GM10266 (cell line): ENCODE measurements at regions not wholly inside any gene's neighbourhood (a gene's known extent, or its start where the extent isn't known, plus 50 kb on each side); places are given as distances from the start of the nearest gene placed in this dataset.

ENCODE experiments used
- DNase-seq: peaks from one replicate; pipeline ENCODE4 v3.0.0; 2012; ENCODE audit errors: extremely low spot score
- TF ChIP-seq, protein P1 (sequence below): IDR thresholded peaks from 2 replicates; pipeline ENCODE4 v1.5.1; 2012; ENCODE audit warnings: mild to moderate bottlenecking, low read depth; ENCODE audit not compliant: control insufficient read depth, insufficient read depth; ENCODE audit errors: missing control alignments

DNA sequence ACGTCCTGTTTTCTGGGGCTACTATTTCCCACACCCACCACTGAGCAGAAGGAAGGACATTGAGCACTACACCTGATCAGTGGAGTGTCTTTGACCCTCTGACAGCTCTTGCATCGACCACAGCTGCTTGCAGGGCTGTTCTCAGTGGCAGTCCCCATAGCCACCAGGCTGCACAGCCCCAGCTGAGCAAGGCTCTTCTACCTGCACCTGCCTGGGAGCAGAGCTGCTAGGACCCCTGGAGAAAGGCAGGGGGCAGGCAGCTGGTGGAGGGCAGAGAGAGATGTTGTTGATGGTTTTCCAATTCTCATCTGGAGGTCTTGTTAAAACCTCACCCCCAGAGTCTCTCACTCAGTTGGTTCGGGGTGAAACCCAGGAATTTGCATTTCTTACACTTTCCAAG is 361.8 kb upstream of the ZNF507 start:
- TF ChIP-seq, protein P1, sequence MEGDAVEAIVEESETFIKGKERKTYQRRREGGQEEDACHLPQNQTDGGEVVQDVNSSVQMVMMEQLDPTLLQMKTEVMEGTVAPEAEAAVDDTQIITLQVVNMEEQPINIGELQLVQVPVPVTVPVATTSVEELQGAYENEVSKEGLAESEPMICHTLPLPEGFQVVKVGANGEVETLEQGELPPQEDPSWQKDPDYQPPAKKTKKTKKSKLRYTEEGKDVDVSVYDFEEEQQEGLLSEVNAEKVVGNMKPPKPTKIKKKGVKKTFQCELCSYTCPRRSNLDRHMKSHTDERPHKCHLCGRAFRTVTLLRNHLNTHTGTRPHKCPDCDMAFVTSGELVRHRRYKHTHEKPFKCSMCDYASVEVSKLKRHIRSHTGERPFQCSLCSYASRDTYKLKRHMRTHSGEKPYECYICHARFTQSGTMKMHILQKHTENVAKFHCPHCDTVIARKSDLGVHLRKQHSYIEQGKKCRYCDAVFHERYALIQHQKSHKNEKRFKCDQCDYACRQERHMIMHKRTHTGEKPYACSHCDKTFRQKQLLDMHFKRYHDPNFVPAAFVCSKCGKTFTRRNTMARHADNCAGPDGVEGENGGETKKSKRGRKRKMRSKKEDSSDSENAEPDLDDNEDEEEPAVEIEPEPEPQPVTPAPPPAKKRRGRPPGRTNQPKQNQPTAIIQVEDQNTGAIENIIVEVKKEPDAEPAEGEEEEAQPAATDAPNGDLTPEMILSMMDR = no peak
- DNase-seq = no peak

DNA sequence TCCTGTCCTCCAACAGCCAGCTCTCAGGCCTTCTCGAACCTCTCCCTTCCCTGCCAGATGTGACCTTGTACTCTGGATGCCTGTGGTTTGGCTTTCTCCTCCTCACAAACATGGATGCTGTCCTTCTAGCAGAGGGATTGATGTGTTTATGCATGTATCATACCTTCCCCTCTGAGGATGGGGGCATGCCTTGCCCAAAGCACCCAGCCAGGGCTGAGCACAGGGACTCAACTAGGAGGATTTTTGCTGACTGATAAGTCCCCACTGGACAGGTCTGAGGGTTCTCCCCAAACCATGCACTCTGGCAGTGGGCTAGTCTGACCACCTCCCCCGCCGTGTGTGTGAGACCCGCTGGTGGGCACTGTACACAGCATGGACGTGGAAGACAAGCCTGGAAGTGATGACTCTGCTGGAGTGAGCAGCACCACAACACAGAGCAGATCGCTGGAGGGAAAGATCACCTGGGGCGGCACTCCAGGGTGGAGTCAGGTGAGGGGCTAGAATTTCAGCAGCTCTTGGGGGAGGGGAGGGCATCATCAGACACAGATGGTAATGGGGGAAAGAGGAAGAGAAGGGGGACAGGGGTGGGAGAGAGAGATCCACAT is 360.3 kb upstream of the ZNF507 start:
- no peak for DNase-seq
- TF ChIP-seq, protein P1 = no peak

DNA sequence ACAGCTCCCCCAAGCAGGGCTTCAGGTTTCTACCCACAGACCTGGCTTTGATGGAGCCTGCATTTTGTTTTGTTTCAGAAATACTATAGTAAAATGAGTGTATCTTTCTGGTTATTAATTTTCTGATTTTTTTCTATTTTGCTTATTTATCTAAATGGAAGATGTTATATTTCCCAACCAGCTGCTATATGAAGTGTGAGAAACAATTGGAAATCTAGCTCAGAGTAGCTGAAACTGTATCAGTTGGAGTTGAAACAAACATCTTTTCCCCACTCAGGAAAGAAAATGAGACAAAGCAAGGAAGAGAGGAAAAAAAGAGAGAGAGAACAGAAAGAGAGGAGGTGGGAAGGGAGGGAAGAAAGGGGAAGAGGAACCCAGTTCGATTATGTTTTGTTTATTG is 358.5 kb upstream of the ZNF507 start:
- no peak for DNase-seq
- TF ChIP-seq, protein P1 = no peak

DNA sequence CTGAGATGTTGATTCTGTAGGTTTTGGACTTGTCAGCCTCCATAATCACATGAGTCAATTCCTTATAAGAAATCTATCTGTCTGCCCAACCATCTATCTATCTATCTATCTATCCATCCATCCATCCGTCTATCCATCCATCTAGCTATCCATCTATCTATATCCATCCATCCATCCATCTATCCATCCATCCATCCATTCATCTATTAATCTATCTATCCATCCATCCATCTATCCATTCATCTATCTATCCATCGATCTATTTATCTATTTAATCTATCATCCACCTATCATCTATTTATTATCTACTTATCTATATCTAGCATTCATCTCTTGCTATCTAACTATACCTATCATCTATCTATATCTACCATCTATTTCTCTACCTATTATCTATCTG is 357.2 kb upstream of the ZNF507 start:
- DNase-seq = no peak

DNA sequence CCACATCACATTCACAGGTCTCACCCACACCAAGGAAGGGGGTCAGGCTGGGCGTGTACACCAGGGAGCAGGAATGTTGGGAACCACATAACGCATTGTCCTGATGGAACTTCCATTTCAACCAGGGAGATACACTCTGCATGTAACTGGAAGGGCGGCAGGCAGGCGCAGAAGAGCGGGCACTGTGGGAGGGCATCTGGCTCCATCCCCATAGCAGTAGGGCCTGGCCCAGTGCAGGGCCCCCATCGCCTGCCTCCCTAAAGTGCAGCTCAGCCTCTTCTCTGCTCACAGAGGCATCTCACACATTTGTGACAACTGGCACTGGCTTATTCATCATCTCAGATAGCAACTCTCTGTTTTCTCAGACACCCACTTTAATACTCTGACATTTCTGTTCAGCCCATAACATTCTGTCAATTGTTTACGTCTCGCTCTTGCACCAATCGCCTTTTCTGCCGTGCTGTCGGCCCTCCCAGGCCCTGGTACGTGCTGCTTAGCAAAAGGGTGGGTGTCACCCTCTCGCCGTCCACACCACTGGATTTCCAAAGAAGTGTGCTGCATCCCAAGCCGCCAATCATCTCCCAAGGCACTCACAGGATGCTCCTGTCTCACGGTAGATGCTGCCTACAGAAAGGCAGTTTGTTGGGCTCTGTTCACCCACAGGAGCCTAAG is 353.3 kb upstream of the ZNF507 start:
- TF ChIP-seq, protein P1 = no peak
- DNase-seq = no peak

More for the DNA sequence above, 357.2 kb upstream of the ZNF507 start:
- TF ChIP-seq, protein P1 = no peak

DNA sequence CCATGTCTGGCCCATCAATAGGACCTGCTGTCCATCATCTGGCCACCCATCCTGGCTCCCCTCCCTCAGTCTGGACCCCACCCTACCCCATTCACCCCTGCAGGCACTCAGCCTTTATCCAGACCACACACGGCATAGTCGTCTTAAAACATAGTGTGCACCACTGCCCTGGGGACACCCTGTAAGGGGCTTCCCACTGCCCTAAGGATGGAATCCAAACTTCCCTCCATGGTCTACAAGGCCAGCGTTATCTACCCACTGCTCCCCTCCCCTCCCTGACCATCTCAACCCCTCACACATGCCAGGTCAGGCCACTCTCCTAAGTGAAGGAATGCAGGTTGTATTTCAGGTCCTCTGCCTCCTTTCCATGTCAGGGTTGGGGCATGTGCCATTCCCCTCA is 352.7 kb upstream of the ZNF507 start:
- TF ChIP-seq, protein P1 = no peak
- no peak for DNase-seq

DNA sequence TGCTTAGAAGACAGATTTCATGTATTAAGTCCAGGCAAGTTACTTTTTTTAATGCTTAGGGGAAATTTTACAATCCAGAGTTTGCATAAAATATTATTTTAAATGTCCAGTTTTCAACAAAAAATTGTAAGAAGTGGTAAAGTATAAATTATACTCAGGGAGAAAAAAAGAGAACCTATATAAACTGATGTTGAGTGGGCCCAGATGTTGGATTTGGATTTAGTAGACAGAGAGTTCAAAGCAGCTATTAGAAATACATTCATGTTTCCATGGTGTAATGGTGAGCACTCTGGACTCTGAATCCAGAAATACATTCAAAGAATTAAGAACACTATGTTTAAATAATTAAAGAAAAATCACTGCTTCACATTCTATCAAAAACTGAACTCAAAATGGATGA is 349.9 kb upstream of the ZNF507 start:
- TF ChIP-seq, protein P1 = no peak
- no peak for DNase-seq
